SK-N-SH (cell line): ENCODE measurements at regions not wholly inside any gene's neighbourhood (a gene's known extent, or its start where the extent isn't known, plus 50 kb on each side); places are given as distances from the start of the nearest gene placed in this dataset.

ENCODE experiments used
- CTCF ChIA-PET: fragments of 300-600, 350-600 bp; formaldehyde crosslinking; extraction: SDS; loops from one replicate; lab custom pipeline; 2021; lab: Yijun Ruan, JAX
- POLR2A ChIA-PET: fragments of 350-600 bp; sonication (Branson Sonifier 250); formaldehyde crosslinking; extraction: SDS; loops from one replicate; lab custom pipeline; 2020; ENCODE audit warnings: antibody characterized with exemption, inconsistent platforms; lab: Yijun Ruan, JAX
- DNase-seq: peaks from one replicate; pipeline ENCODE4 v3.0.0; 2012
- H2AFZ ChIP-seq: fragments of 200-600 bp; sonication (generic); 2 replicates; pipeline ENCODE4 v1.8.1; 2016; ENCODE audit warnings: antibody characterized with exemption, mild to moderate bottlenecking, low read depth
- H3F3A ChIP-seq: fragments of 200-600 bp; sonication (generic); replicated peaks from 2 replicates; pipeline ENCODE3; 2016; ENCODE audit warnings: antibody characterized with exemption, mild to moderate bottlenecking; ENCODE audit not compliant: insufficient read depth
- H3K27ac ChIP-seq, 2 experiments: fragments of 200-500 bp in 1 of 2; fragments of 200-600 bp in 1 of 2; sonication (Bioruptor generic) in 1 of 2; sonication (generic), shearing (Covaris generic) in 1 of 2; 2 replicates each; pipeline versions ENCODE4 v1.5.1 to v1.6.1; 2014 to 2016; ENCODE audit warnings: low read depth in 2 of 2, inconsistent platforms in 1 of 2, low read length in 1 of 2, mild to moderate bottlenecking in 1 of 2, mixed read lengths in 1 of 2
- H3K27me3 ChIP-seq: fragments of 200-600 bp; sonication (generic), shearing (Covaris generic); 2 replicates; pipeline ENCODE4 v1.6.1; 2016; ENCODE audit warnings: mixed run types; ENCODE audit not compliant: insufficient read depth
- H3K36me3 ChIP-seq, 2 experiments: fragments of 200-500 bp in 1 of 2; fragments of 200-600 bp in 1 of 2; sonication (Bioruptor generic) in 1 of 2; sonication (generic) in 1 of 2; replicated peaks in 1 of 2; 2 replicates each; pipeline versions ENCODE3 to v1.5.1; 2014 to 2016; ENCODE audit warnings: low read length in 1 of 2, mild to moderate bottlenecking in 1 of 2; ENCODE audit not compliant: insufficient read depth in 2 of 2, control insufficient read depth in 1 of 2
- H3K4me1 ChIP-seq, 2 experiments: fragments of 200-500 bp in 1 of 2; fragments of 200-600 bp in 1 of 2; sonication (Bioruptor generic) in 1 of 2; sonication (generic), shearing (Covaris generic) in 1 of 2; 2 replicates each; pipeline versions ENCODE4 v1.5.1 to v1.6.1; 2014 to 2016; ENCODE audit warnings: low read depth in 1 of 2, low read length in 1 of 2, mixed run types in 1 of 2; ENCODE audit not compliant: insufficient read depth in 2 of 2, control insufficient read depth in 1 of 2
- H3K4me2 ChIP-seq: fragments of 200-600 bp; sonication (generic), shearing (Covaris generic); 2 replicates; pipeline ENCODE4 v1.6.1; 2017; ENCODE audit warnings: mixed run types
- H3K4me3 ChIP-seq, 2 experiments: fragments of 200-500 bp in 1 of 2; fragments of 200-600 bp in 1 of 2; sonication (Bioruptor generic) in 1 of 2; sonication (generic), shearing (Covaris generic) in 1 of 2; 2 replicates each; pipeline versions ENCODE4 v1.5.1 to v1.8.1; 2014 to 2016; ENCODE audit warnings: low read depth in 2 of 2, inconsistent platforms in 1 of 2, low read length in 1 of 2, mild to moderate bottlenecking in 1 of 2, mixed read lengths in 1 of 2, moderate library complexity in 1 of 2
- H3K79me2 ChIP-seq: fragments of 200-600 bp; sonication (generic); 2 replicates; pipeline ENCODE4 v1.8.1; 2017; ENCODE audit warnings: mild to moderate bottlenecking; ENCODE audit not compliant: insufficient read depth
- H3K9ac ChIP-seq: fragments of 200-600 bp; sonication (generic); 2 replicates; pipeline ENCODE4 v1.6.1; 2017; ENCODE audit warnings: mixed run types
- H3K9me2 ChIP-seq: fragments of 200-600 bp; sonication (generic); 2 replicates; pipeline ENCODE4 v1.6.1; 2017; ENCODE audit warnings: mixed run types
- H3K9me3 ChIP-seq: fragments of 200-600 bp; sonication (generic); 2 replicates; pipeline ENCODE4 v1.6.1; 2017; ENCODE audit warnings: mixed run types, mild to moderate bottlenecking, moderate library complexity
- H4K20me1 ChIP-seq: fragments of 200-600 bp; sonication (generic); 2 replicates; pipeline ENCODE4 v1.6.1; 2017; ENCODE audit warnings: mild to moderate bottlenecking, mixed run types; ENCODE audit not compliant: insufficient read depth
- CTCF ChIP-seq: fragments of 200-600 bp; sonication (generic); IDR thresholded peaks from 2 replicates; pipeline ENCODE4 v1.6.1; 2017; ENCODE audit warnings: antibody characterized with exemption, mild to moderate bottlenecking, moderate library complexity
- ELF1 ChIP-seq: IDR thresholded peaks from 2 replicates; pipeline ENCODE4 v1.4.0; 2012
- EP300 ChIP-seq, 2 experiments: IDR thresholded peaks; 2 replicates each; pipeline versions ENCODE4 v1.4.0 to v1.6.1; 2012; ENCODE audit warnings: borderline replicate concordance in 1 of 2, low read depth in 1 of 2, low read length in 1 of 2
- FOSL2 ChIP-seq: IDR thresholded peaks from 2 replicates; pipeline ENCODE4 v1.4.0; 2012; ENCODE audit warnings: low read depth, mild to moderate bottlenecking, moderate library complexity, borderline replicate concordance
- FOXM1 ChIP-seq: IDR thresholded peaks from 2 replicates; pipeline ENCODE4 v1.4.0; 2012; ENCODE audit warnings: low read depth, mild to moderate bottlenecking
- JUND ChIP-seq: IDR thresholded peaks from 2 replicates; pipeline ENCODE4 v1.4.0; 2012
- MEF2A ChIP-seq: IDR thresholded peaks from 2 replicates; pipeline ENCODE4 v1.4.0; 2012; ENCODE audit warnings: low read depth, borderline replicate concordance
- NRF1 ChIP-seq: IDR thresholded peaks from 2 replicates; pipeline ENCODE4 v1.6.1; 2012; ENCODE audit warnings: low read depth, mild to moderate bottlenecking, low read length
- POLR2AphosphoS5 ChIP-seq: IDR thresholded peaks from 2 replicates; pipeline ENCODE4 v1.6.1; 2012; ENCODE audit warnings: low read depth, low read length
- RAD21 ChIP-seq: IDR thresholded peaks from 2 replicates; pipeline ENCODE4 v1.6.1; 2012; ENCODE audit warnings: mild to moderate bottlenecking, low read length
- RCOR1 ChIP-seq: fragments of 150-350 bp; IDR thresholded peaks from 2 replicates; pipeline ENCODE4 v1.6.1; 2017; ENCODE audit warnings: antibody characterized with exemption, low read length
- SIN3A ChIP-seq: IDR thresholded peaks from 2 replicates; pipeline ENCODE4 v1.6.1; 2012; ENCODE audit warnings: low read depth, mild to moderate bottlenecking, low read length, moderate library complexity, borderline replicate concordance
- USF2 ChIP-seq: fragments of 150-350 bp; IDR thresholded peaks from 2 replicates; pipeline ENCODE4 v1.6.1; 2017; ENCODE audit warnings: antibody characterized with exemption, low read length, low read depth, borderline replicate concordance
- WGBS: methylation state at CpG from one replicate; pipeline ENCODE4 v1.1.6; 2017; ENCODE audit warnings: low lambda C conversion rate; 5-methylcytosine and 5-hydroxymethylcytosine counted together
- TF ChIP-seq, protein P1 (sequence below): IDR thresholded peaks from 2 replicates; pipeline ENCODE4 v1.6.1; 2012; ENCODE audit warnings: mild to moderate bottlenecking, low read depth, low read length, moderate library complexity

GRCh38 chr6:82095091-82095490 lies 152.5 kb downstream of the IBTK start:
- Histone ChIP-seq H3K79me2 (no peaks in the 10 kb centered on the region), H3K4me3 (no peak overlapping the region), H3K36me3 (no peaks in the 10 kb centered on the region), H3K27ac (no peak overlapping the region), H3F3A (no peaks in the 10 kb centered on the region), H3K9me3 (no peaks in the 10 kb centered on the region), H3K27me3 (no peaks in the 10 kb centered on the region), H3K9ac (no peak overlapping the region), H3K9me2 (no peaks in the 10 kb centered on the region), H3K4me1 (no peaks in the 10 kb centered on the region), H2AFZ (no peak overlapping the region), H4K20me1 (no peaks in the 10 kb centered on the region), H3K4me2 (no peak overlapping the region)
- WGBS: 67% methylated on average over 5 of the region's 5 CpGs
- DNase-seq: no peak
- POLR2A ChIA-PET: no interaction called here
- CTCF ChIA-PET: interaction anchor here (1.1 kb wide), 1 partner anchor 52 kb away, joined by 3 read pairs; no protein-coding TSS in a partner anchor
- TF ChIP-seq CTCF: no peak
- TF ChIP-seq NRF1: no peak
- no peak for TF ChIP-seq ELF1
- TF ChIP-seq, protein P1, sequence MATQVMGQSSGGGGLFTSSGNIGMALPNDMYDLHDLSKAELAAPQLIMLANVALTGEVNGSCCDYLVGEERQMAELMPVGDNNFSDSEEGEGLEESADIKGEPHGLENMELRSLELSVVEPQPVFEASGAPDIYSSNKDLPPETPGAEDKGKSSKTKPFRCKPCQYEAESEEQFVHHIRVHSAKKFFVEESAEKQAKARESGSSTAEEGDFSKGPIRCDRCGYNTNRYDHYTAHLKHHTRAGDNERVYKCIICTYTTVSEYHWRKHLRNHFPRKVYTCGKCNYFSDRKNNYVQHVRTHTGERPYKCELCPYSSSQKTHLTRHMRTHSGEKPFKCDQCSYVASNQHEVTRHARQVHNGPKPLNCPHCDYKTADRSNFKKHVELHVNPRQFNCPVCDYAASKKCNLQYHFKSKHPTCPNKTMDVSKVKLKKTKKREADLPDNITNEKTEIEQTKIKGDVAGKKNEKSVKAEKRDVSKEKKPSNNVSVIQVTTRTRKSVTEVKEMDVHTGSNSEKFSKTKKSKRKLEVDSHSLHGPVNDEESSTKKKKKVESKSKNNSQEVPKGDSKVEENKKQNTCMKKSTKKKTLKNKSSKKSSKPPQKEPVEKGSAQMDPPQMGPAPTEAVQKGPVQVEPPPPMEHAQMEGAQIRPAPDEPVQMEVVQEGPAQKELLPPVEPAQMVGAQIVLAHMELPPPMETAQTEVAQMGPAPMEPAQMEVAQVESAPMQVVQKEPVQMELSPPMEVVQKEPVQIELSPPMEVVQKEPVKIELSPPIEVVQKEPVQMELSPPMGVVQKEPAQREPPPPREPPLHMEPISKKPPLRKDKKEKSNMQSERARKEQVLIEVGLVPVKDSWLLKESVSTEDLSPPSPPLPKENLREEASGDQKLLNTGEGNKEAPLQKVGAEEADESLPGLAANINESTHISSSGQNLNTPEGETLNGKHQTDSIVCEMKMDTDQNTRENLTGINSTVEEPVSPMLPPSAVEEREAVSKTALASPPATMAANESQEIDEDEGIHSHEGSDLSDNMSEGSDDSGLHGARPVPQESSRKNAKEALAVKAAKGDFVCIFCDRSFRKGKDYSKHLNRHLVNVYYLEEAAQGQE: no peak
- TF ChIP-seq, all 33 proteins: peak for 0

DNA sequence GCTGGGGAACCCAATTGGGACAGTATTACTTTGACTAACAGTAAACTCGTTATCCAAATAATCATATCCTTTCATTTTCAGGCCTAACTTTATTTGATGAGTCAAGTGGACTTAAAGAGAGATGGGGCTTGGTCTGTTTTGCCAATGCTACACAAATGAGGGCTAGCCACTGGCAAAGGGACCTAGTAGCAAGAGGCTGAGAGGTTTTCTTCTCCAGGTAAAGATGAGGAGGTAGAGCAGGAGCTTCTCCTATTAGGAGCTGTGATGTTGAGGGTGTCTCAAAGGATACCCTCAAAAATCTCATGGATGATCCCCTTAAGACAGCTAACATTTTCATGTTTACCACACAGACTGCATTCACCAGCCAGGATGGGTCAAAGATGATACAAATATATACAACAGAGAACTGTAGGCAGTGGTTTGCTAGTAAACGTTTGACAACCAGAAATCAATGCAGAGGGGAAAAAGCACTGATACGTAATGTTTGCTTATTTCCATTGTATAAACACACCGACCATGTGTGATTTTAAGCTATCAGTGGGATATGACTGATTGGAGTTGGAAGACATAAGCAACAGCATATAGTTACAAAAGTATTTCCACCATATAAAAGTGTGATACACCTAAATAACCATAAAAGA lies 153.3 kb downstream of the IBTK start:
- POLR2A ChIA-PET: no interaction called here
- H3K4me3 ChIP-seq: no peak overlapping the region
- DNase-seq: no peak
- H3K9ac ChIP-seq: no peak overlapping the region
- no peaks in the 10 kb centered on the region for H3K9me2 ChIP-seq
- H3K27ac ChIP-seq: no peak overlapping the region
- no peaks in the 10 kb centered on the region for H3K4me1 ChIP-seq
- CTCF ChIA-PET: interaction anchor here (1.1 kb wide), 1 partner anchor 53 kb away, joined by 3 read pairs; no protein-coding TSS in a partner anchor
- no peaks in the 10 kb centered on the region for H3F3A ChIP-seq
- 71% methylated on average over 4 of the region's 4 CpGs for WGBS
- no peaks in the 10 kb centered on the region for H4K20me1 ChIP-seq
- H3K27me3 ChIP-seq: no peaks in the 10 kb centered on the region
- TF ChIP-seq USF2 (no peak), SIN3A (no peak), RAD21 (no peak), JUND (no peak), ELF1 (no peak), POLR2AphosphoS5 (no peak), FOXM1 (no peak), MEF2A (no peak), FOSL2 (no peak), RCOR1 (no peak), EP300 (IDR thresholded peaks at IDR 0.05; ENCODE audit: borderline replicate concordance in 1 of 2, low read depth in 1 of 2, low read length in 1 of 2) (no peak)
- TF ChIP-seq, protein P1: no peak
- H2AFZ ChIP-seq: no peak overlapping the region
- no peaks in the 10 kb centered on the region for H3K36me3 ChIP-seq
- H3K79me2 ChIP-seq: no peaks in the 10 kb centered on the region
- H3K9me3 ChIP-seq: no peaks in the 10 kb centered on the region
- no peak overlapping the region for H3K4me2 ChIP-seq
